GM12878 (cell line): ENCODE measurements at regions not wholly inside any gene's neighbourhood (a gene's known extent, or its start where the extent isn't known, plus 50 kb on each side); places are given as distances from the start of the nearest gene placed in this dataset.

Experiments used
- ATAC-seq: fragments of 200-7000 bp; cut with Tn5 transposase; 3 replicates; pipeline ENCODE4 v1.9.1; 2020; ENCODE audit warnings: mild to moderate bottlenecking, moderate library complexity
- BruUV-seq: library from RNA; stranded (reverse); fragments of 400-500 nt; replicated peaks from 2 replicates; lab custom pipeline; 2021; lab: Mats Ljungman, UMichigan
- CTCF ChIA-PET: fragments of 300-600 bp; sonication (Branson Sonifier 250); formaldehyde crosslinking; extraction: SDS; loops from one replicate; lab custom pipeline; 2021; ENCODE audit warnings: inconsistent platforms; lab: Yijun Ruan, JAX
- POLR2A ChIA-PET: fragments of 350-600 bp; formaldehyde crosslinking; extraction: SDS; loops from one replicate; lab custom pipeline; 2021; ENCODE audit warnings: inconsistent platforms; lab: Charles Lee
- RAD21 ChIA-PET: fragments of 300-600 bp; sonication (Branson Sonifier 250); formaldehyde crosslinking; loops from one replicate; lab custom pipeline; 2023; ENCODE audit warnings: antibody characterized with exemption; ENCODE audit not compliant: unreplicated experiment; lab: Charles Lee
- SMC1A ChIA-PET: fragments of 300-600 bp; sonication (Branson Sonifier 250); formaldehyde crosslinking; loops from one replicate; lab custom pipeline; 2023; ENCODE audit not compliant: unreplicated experiment, uncharacterized antibody; lab: Charles Lee
- DNase-seq: peaks from one replicate; pipeline ENCODE4 v3.0.0-alpha.2; 2011; ENCODE audit warnings: low read depth, low spot score
- FAIRE-seq: peaks from 3 replicates; lab custom pipeline; 2011; peaks lifted over from hg19 to GRCh38; lab: Jason Lieb, UNC
- H2AFZ ChIP-seq: 2 replicates; pipeline ENCODE4 v1.6.0; 2011; ENCODE audit warnings: low read depth, low read length, control low read depth; ENCODE audit not compliant: control insufficient read depth
- H3K27ac ChIP-seq: 2 replicates; pipeline ENCODE4 v1.5.1; 2011; ENCODE audit warnings: control low read depth; ENCODE audit not compliant: control insufficient read depth, insufficient read depth
- H3K27me3 ChIP-seq, 2 experiments: replicated peaks in 1 of 2; 2 replicates each; pipeline versions ENCODE4 v1.6.0 to v1.6.1; 2011; ENCODE audit warnings: low read length in 1 of 2; ENCODE audit not compliant: control insufficient read depth in 2 of 2, insufficient read depth in 2 of 2
- H3K36me3 ChIP-seq, 2 experiments: 2 replicates each; pipeline ENCODE4 v1.5.1; 2011; ENCODE audit warnings: low read length in 1 of 2; ENCODE audit not compliant: control insufficient read depth in 2 of 2, insufficient read depth in 2 of 2
- H3K4me1 ChIP-seq: 2 replicates; pipeline ENCODE4 v1.6.1; 2011; ENCODE audit warnings: mild to moderate bottlenecking, low read length, moderate library complexity, mixed read lengths; ENCODE audit not compliant: control insufficient read depth, insufficient read depth
- H3K4me2 ChIP-seq: 2 replicates; pipeline ENCODE4 v1.6.0; 2011; ENCODE audit warnings: control low read depth; ENCODE audit not compliant: control insufficient read depth, insufficient read depth
- H3K4me3 ChIP-seq: fragments of 200-600 bp; sonication (generic); 2 replicates; pipeline ENCODE4 v1.5.1; 2016
- H3K79me2 ChIP-seq: 2 replicates; pipeline ENCODE4 v1.6.0; 2011; ENCODE audit warnings: low read length; ENCODE audit not compliant: control insufficient read depth, insufficient read depth
- H3K9ac ChIP-seq: 2 replicates; pipeline ENCODE4 v1.8.0; 2011; ENCODE audit warnings: low read length, control low read depth, mixed read lengths; ENCODE audit not compliant: control insufficient read depth, insufficient read depth
- H3K9me3 ChIP-seq: replicated peaks from 3 replicates; pipeline ENCODE4 v1.5.1; 2011; ENCODE audit warnings: mild to moderate bottlenecking, low read length; ENCODE audit not compliant: control insufficient read depth, insufficient read depth
- H4K20me1 ChIP-seq: 2 replicates; pipeline ENCODE4 v1.6.0; 2011; ENCODE audit not compliant: control insufficient read depth, insufficient read depth
- BACH1 ChIP-seq: fragments of 450-650 bp; IDR thresholded peaks from 2 replicates; pipeline ENCODE4 v1.6.1; 2017; ENCODE audit warnings: mild to moderate bottlenecking, borderline replicate concordance
- CHD1 ChIP-seq: IDR thresholded peaks from 2 replicates; pipeline ENCODE4 v1.6.1; 2012; ENCODE audit warnings: low read depth, low read length, improper control_type of control experiment
- FOXK2 ChIP-seq: fragments of 450-650 bp; IDR thresholded peaks from 2 replicates; pipeline ENCODE4 v1.6.1; 2017; ENCODE audit warnings: mild to moderate bottlenecking, moderate library complexity
- MEF2B ChIP-seq: fragments of 450-650 bp; IDR thresholded peaks from 2 replicates; pipeline ENCODE4 v1.6.1; 2018; ENCODE audit warnings: mild to moderate bottlenecking, moderate library complexity; ENCODE audit not compliant: partially characterized antibody, poor library complexity, severe bottlenecking
- POLR2A ChIP-seq: IDR thresholded peaks from 2 replicates; pipeline ENCODE4 v1.6.1; 2011; ENCODE audit warnings: low read depth, mild to moderate bottlenecking, low read length
- RAD21 ChIP-seq: IDR thresholded peaks from 2 replicates; pipeline ENCODE4 v1.6.1; 2011; ENCODE audit warnings: mild to moderate bottlenecking, low read depth, low read length, moderate library complexity; ENCODE audit not compliant: insufficient read depth
- STAT1 ChIP-seq: fragments of 450-650 bp; conservative IDR thresholded peaks from 2 replicates; pipeline ENCODE4 v1.6.1; 2014; ENCODE audit warnings: antibody characterized with exemption, mild to moderate bottlenecking
- SUZ12 ChIP-seq: fragments of 200-600 bp; sonication (generic); IDR thresholded peaks from one replicate; pipeline ENCODE4 v1.6.1; 2018; ENCODE audit warnings: antibody characterized with exemption, mild to moderate bottlenecking; ENCODE audit not compliant: unreplicated experiment
- ZNF622 ChIP-seq: fragments of 450-650 bp; IDR thresholded peaks from 2 replicates; pipeline ENCODE4 v1.6.1; 2017; ENCODE audit warnings: mild to moderate bottlenecking, inconsistent platforms
- WGBS: methylation state at CpG from one replicate; pipeline ENCODE4 v1.1.6; 2016; ENCODE audit warnings: low lambda C conversion rate; ENCODE audit not compliant: insufficient replicate concordance, insufficient coverage; ENCODE audit errors: missing lambda C conversion rate; 5-methylcytosine and 5-hydroxymethylcytosine counted together
- in situ Hi-C: fragments of 300-500 bp; cut with MboI; formaldehyde crosslinking; loops from 9 replicates; pipeline ENCODE4 v1.14.3; 2018; ENCODE audit warnings: mixed read lengths
- intact Hi-C: fragments of 100-400 bp; cut with micrococcal nuclease; formaldehyde crosslinking; loops from one replicate; pipeline ENCODE4 v1.14.2; 2022; ENCODE audit not compliant: unreplicated experiment
- TF ChIP-seq, protein P1 (sequence below): fragments of 450-650 bp; IDR thresholded peaks from 2 replicates; pipeline ENCODE4 v1.6.1; 2016; ENCODE audit warnings: mild to moderate bottlenecking
- TF ChIP-seq, protein P2 (sequence below): IDR thresholded peaks from 2 replicates; pipeline ENCODE4 v1.6.1; 2012; ENCODE audit warnings: low read depth, low read length, improper control_type of control experiment
- TF ChIP-seq, protein P3 (sequence below): IDR thresholded peaks from 2 replicates; pipeline ENCODE4 v1.6.1; 2012; ENCODE audit warnings: improper control_type of control experiment, low read depth, low read length; ENCODE audit not compliant: insufficient replicate concordance

DNA sequence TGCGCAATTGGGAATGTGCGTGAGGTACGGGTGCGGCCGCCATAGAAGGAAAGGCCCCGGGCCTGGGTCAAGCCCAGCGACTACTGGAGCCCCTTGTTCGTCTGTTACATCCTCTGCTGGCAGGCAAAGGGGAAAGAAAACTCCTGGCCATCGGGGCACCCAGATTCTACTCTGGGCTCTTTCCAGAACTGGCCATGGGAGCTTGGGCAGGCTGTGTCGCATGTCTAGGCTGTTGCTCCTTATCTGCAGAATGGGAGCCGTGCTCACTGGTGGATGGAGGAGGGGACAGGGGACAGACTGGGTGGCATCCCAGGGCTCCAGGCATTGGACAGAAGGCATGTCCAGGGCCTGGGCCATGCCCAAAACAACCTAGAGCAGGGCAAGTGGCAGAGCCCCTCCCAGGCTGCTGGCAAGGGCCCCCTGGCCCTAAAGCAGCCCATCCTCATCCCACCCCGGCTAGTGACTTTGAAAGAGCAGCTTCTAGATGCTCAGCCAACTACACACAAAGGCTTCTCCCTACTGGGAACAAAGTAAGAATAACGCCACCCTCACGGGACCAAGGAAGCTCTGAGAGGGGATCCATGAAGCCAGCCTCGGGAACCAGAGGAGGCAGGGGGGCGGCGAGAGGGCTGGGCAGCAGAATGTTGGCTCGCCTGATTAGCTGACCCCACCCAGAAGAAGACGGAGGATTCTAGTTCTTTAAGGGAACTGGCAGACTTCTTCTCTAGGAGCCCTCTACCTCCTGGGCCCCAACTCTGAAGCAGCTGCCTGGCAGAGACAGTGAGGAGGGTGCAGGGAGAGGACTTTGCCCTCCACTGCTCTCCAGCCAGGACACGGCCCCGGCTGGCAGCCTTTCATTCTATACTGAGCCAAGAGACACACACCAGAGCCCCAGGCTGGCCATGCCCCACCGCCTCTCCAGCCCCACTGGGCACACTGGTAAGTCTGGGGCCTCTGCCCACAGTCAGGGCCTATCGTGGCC is 96.8 kb downstream of the SINHCAF start (continued):
- TF ChIP-seq, protein P1, sequence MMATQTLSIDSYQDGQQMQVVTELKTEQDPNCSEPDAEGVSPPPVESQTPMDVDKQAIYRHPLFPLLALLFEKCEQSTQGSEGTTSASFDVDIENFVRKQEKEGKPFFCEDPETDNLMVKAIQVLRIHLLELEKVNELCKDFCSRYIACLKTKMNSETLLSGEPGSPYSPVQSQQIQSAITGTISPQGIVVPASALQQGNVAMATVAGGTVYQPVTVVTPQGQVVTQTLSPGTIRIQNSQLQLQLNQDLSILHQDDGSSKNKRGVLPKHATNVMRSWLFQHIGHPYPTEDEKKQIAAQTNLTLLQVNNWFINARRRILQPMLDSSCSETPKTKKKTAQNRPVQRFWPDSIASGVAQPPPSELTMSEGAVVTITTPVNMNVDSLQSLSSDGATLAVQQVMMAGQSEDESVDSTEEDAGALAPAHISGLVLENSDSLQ: no peak
- TF ChIP-seq ZNF622: no peak
- TF ChIP-seq BACH1: no peak
- no peak for TF ChIP-seq CHD1

DNA sequence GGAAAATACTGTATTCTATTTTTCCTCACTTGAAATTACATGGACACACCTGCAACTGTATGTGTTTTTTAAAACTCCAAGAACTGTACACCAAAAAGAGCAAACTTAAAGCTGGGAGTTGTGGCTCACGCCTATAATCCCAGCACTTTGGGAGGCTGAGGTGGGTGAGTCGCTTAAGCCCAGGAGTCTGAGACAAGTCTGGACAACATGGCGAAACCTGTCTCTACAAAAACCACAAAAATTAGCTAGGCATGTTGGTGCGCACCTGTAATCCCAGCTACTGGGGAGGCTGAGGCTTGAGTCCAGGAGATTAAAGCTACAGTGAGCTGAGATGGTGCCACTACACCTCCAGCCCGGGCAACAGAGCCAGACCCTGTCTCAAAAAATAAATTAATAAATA is 95.9 kb downstream of the SINHCAF start:
- ChIA-PET POLR2A (no interaction called here), SMC1A (no interaction called here), RAD21 (no interaction called here), CTCF (interaction anchor here (1.0 kb wide), 1 partner anchor 15 kb away, joined by 3 read pairs; no protein-coding TSS in a partner anchor)
- in situ Hi-C loops (no loop called here), intact Hi-C loops (no loop called here)
- no peak overlapping the region for H2AFZ ChIP-seq
- H4K20me1 ChIP-seq: no peaks in the 10 kb centered on the region
- no peaks in the 10 kb centered on the region for H3K36me3 ChIP-seq
- no peak overlapping the region for H3K9ac ChIP-seq
- H3K27ac ChIP-seq: no peak overlapping the region
- no peaks in the 10 kb centered on the region; a peak in 1 of 4 replicates for H3K27me3 ChIP-seq
- no peak for ATAC-seq
- H3K4me2 ChIP-seq: no peak overlapping the region
- no peaks in the 10 kb centered on the region for H3K79me2 ChIP-seq
- H3K4me1 ChIP-seq: no peaks in the 10 kb centered on the region
- DNase-seq: no peak
- BruUV-seq: no TSS peak
- no peak for FAIRE-seq
- no peaks in the 10 kb centered on the region; the same call in 2 of the 3 replicates for H3K9me3 ChIP-seq
- H3K4me3 ChIP-seq: no peak overlapping the region
- 66% methylated on average over 5 of the region's 5 CpGs for WGBS
- TF ChIP-seq RAD21 (no peak), FOXK2 (no peak), SUZ12 (no peak), MEF2B (no peak), POLR2A (no peak), STAT1 (no peak)
- TF ChIP-seq, protein P2, sequence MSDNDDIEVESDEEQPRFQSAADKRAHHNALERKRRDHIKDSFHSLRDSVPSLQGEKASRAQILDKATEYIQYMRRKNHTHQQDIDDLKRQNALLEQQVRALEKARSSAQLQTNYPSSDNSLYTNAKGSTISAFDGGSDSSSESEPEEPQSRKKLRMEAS: no peak
- TF ChIP-seq, protein P3, sequence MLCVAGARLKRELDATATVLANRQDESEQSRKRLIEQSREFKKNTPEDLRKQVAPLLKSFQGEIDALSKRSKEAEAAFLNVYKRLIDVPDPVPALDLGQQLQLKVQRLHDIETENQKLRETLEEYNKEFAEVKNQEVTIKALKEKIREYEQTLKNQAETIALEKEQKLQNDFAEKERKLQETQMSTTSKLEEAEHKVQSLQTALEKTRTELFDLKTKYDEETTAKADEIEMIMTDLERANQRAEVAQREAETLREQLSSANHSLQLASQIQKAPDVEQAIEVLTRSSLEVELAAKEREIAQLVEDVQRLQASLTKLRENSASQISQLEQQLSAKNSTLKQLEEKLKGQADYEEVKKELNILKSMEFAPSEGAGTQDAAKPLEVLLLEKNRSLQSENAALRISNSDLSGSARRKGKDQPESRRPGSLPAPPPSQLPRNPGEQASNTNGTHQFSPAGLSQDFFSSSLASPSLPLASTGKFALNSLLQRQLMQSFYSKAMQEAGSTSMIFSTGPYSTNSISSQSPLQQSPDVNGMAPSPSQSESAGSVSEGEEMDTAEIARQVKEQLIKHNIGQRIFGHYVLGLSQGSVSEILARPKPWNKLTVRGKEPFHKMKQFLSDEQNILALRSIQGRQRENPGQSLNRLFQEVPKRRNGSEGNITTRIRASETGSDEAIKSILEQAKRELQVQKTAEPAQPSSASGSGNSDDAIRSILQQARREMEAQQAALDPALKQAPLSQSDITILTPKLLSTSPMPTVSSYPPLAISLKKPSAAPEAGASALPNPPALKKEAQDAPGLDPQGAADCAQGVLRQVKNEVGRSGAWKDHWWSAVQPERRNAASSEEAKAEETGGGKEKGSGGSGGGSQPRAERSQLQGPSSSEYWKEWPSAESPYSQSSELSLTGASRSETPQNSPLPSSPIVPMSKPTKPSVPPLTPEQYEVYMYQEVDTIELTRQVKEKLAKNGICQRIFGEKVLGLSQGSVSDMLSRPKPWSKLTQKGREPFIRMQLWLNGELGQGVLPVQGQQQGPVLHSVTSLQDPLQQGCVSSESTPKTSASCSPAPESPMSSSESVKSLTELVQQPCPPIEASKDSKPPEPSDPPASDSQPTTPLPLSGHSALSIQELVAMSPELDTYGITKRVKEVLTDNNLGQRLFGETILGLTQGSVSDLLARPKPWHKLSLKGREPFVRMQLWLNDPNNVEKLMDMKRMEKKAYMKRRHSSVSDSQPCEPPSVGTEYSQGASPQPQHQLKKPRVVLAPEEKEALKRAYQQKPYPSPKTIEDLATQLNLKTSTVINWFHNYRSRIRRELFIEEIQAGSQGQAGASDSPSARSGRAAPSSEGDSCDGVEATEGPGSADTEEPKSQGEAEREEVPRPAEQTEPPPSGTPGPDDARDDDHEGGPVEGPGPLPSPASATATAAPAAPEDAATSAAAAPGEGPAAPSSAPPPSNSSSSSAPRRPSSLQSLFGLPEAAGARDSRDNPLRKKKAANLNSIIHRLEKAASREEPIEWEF: no peak
